ENCODE measurements at regions not wholly inside any gene's neighbourhood (a gene's known extent, or its start where the extent isn't known, plus 50 kb on each side); places are given as distances from the start of the nearest gene placed in this dataset.

- no peak for TF ChIP-seq PHF8 (conservative IDR thresholded peaks at IDR 0.05; ENCODE audit: low read depth, low read length)
- no peak for TF ChIP-seq KDM1A (IDR thresholded peaks at IDR 0.05; ENCODE audit: borderline replicate concordance, low read length)
- no peak for TF ChIP-seq RAD21 (IDR thresholded peaks at IDR 0.05 in 1 of 2, conservative IDR thresholded peaks at IDR 0.05 in 1 of 2; ENCODE audit: low read depth in 2 of 2, low read length in 2 of 2)
- no peak for TF ChIP-seq CTBP2 (IDR thresholded peaks at IDR 0.05; ENCODE audit: borderline replicate concordance, insufficient read depth, insufficient read length, low read length)
- no peak for TF ChIP-seq TCF12 (IDR thresholded peaks at IDR 0.05; ENCODE audit: low read depth, low read length)
These were observed 144.0 kb downstream of the CAAP1 start (continued) for GRCh38 chr9:26748449-26749058.
